Cardiac muscle cell (in vitro differentiated cells and primary cell): ENCODE measurements at regions not wholly inside any gene's neighbourhood (a gene's known extent, or its start where the extent isn't known, plus 50 kb on each side); places are given as distances from the start of the nearest gene placed in this dataset.

ENCODE experiments used
- DNase-seq, 2 donors: peaks; one replicate each; pipeline versions ENCODE4 v3.0.0 to v3.0.0-alpha.2; 2010 to 2017; ENCODE audit warnings: low read depth in 1 of 2, low spot score in 1 of 2
- H3K27ac ChIP-seq: fragments of 200-600 bp; sonication (generic); 2 replicates; pipeline ENCODE4 v1.5.1; 2016
- H3K27me3 ChIP-seq: fragments of 200-600 bp; sonication (generic); 2 replicates; pipeline ENCODE4 v1.6.0; 2016; ENCODE audit warnings: control low read depth
- H3K36me3 ChIP-seq: fragments of 200-600 bp; sonication (generic); 2 replicates; pipeline ENCODE4 v1.5.1; 2016; ENCODE audit warnings: control low read depth
- H3K4me1 ChIP-seq: fragments of 200-600 bp; sonication (generic); 2 replicates; pipeline ENCODE4 v1.8.1; 2017; ENCODE audit warnings: low read depth, mild to moderate bottlenecking, mixed run types
- H3K4me3 ChIP-seq: fragments of 200-600 bp; sonication (generic); 2 replicates; pipeline ENCODE4 v1.5.1; 2016; ENCODE audit warnings: mild to moderate bottlenecking
- H3K9me3 ChIP-seq: fragments of 200-600 bp; sonication (generic); 2 replicates; pipeline ENCODE4 v1.5.1; 2017; ENCODE audit warnings: low read depth, mild to moderate bottlenecking, control low read depth
- TF ChIP-seq, protein P1 (sequence below): IDR thresholded peaks from 2 replicates; pipeline ENCODE4 v1.5.1; 2012; ENCODE audit warnings: low read depth, mild to moderate bottlenecking, low read length

DNA sequence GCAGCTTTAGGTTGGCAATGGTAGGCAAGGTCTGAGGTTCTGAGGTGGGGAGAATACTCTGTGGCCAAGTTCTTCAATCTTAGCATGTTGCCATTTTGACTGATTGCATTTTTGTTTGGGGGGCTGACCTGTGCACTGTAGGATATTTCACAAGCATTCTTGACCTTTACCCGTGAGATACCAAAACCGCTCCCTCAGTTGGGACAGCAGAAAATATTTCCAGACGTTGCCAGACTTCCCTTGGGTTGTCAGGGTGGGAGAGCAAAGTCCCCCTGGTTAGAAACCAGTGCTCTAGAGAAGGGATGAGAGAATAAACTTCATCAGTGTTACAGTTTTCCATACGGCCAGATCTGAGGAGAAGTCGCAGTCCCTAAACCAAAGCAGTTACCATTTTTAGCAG is 279.6 kb downstream of the TFAP2B start:
- no peak overlapping the region for H3K27ac ChIP-seq
- no peaks in the 10 kb centered on the region for H3K9me3 ChIP-seq
- no peaks in the 10 kb centered on the region for H3K36me3 ChIP-seq
- H3K27me3 ChIP-seq, result no peaks in the 10 kb centered on the region
- no peak overlapping the region for H3K4me3 ChIP-seq
- H3K4me1 ChIP-seq, result no peaks in the 10 kb centered on the region
- TF ChIP-seq, protein P1, sequence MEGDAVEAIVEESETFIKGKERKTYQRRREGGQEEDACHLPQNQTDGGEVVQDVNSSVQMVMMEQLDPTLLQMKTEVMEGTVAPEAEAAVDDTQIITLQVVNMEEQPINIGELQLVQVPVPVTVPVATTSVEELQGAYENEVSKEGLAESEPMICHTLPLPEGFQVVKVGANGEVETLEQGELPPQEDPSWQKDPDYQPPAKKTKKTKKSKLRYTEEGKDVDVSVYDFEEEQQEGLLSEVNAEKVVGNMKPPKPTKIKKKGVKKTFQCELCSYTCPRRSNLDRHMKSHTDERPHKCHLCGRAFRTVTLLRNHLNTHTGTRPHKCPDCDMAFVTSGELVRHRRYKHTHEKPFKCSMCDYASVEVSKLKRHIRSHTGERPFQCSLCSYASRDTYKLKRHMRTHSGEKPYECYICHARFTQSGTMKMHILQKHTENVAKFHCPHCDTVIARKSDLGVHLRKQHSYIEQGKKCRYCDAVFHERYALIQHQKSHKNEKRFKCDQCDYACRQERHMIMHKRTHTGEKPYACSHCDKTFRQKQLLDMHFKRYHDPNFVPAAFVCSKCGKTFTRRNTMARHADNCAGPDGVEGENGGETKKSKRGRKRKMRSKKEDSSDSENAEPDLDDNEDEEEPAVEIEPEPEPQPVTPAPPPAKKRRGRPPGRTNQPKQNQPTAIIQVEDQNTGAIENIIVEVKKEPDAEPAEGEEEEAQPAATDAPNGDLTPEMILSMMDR, result no peak
- no peak for DNase-seq

- Histone ChIP-seq H3K36me3 (no peaks in the 10 kb centered on the region), H3K9me3 (no peaks in the 10 kb centered on the region), H3K27me3 (no peaks in the 10 kb centered on the region), H3K4me1 (no peaks in the 10 kb centered on the region), H3K4me3 (no peak overlapping the region), H3K27ac (no peak overlapping the region)
- TF ChIP-seq, protein P1, result no peak
- no peak for DNase-seq
Observed at GRCh38 chr6:51098791-51099190, 280.1 kb downstream of the TFAP2B start.

GRCh38 chr6:51099201-51099600 is 280.5 kb downstream of the TFAP2B start:
- no peak for DNase-seq
- H3K9me3 ChIP-seq, result no peaks in the 10 kb centered on the region
- TF ChIP-seq, protein P1, result no peak
- no peak overlapping the region for H3K4me3 ChIP-seq
- no peak overlapping the region for H3K27ac ChIP-seq
- H3K36me3 ChIP-seq, result no peaks in the 10 kb centered on the region
- H3K27me3 ChIP-seq, result no peaks in the 10 kb centered on the region
- H3K4me1 ChIP-seq, result no peaks in the 10 kb centered on the region

DNA sequence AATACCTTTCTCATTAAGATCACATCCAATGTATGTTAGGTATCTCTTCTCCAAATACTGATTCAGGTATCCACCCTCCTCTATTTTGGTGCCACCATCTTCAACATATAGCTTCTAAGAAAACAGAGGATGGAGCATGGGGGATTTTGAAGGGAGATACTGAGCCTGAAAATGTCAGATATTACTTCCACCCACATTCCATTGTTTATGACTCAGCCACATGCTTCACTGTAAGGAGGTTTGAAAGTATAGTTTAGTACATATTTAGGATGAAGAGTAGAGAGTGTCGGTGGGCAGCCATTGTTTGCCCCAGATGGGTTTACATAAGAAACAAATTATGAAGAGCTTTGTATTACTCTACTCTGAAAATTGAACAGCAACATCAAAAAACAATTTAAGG is 286.7 kb downstream of the TFAP2B start:
- no peaks in the 10 kb centered on the region for H3K36me3 ChIP-seq
- TF ChIP-seq, protein P1, result no peak
- DNase-seq, result no peak
- H3K4me3 ChIP-seq, result no peak overlapping the region
- H3K27me3 ChIP-seq, result no peaks in the 10 kb centered on the region
- no peaks in the 10 kb centered on the region for H3K4me1 ChIP-seq
- H3K9me3 ChIP-seq, result no peaks in the 10 kb centered on the region
- H3K27ac ChIP-seq, result no peak overlapping the region

GRCh38 chr6:51107769-51108203 is 289.1 kb downstream of the TFAP2B start:
- no peak for DNase-seq
- Histone ChIP-seq H3K36me3 (no peaks in the 10 kb centered on the region), H3K27ac (no peak overlapping the region), H3K9me3 (no peaks in the 10 kb centered on the region), H3K4me1 (no peaks in the 10 kb centered on the region), H3K27me3 (no peaks in the 10 kb centered on the region), H3K4me3 (no peak overlapping the region)
- TF ChIP-seq, protein P1, result no peak
